NCI-H2107 treated with DMSO at 0.1 percent for 48 hours (cell line): ENCODE measurements at regions not wholly inside any gene's neighbourhood (a gene's known extent, or its start where the extent isn't known, plus 50 kb on each side); places are given as distances from the start of the nearest gene placed in this dataset.
"Not testable (repeated sequence)": the region's sequence is repeated elsewhere in the genome, so short reads cannot be mapped to it uniquely, and the experiment has no call there.

Source experiments
- DNase-seq: peaks from one replicate; lab custom pipeline; 2025; ENCODE audit not compliant: unreplicated experiment; lab: John Stamatoyannopoulos, UW

GRCh38 chr5:9752670-9753069 is 122.5 kb upstream of the TAS2R1 start:
- not testable (repeated sequence) for DNase-seq

GRCh38 chr5:9743507-9743906 is 113.4 kb upstream of the TAS2R1 start:
- DNase-seq, result no peak

GRCh38 chr5:9742848-9743247 is 112.7 kb upstream of the TAS2R1 start:
- DNase-seq, result no peak

GRCh38 chr5:9739135-9739534 is 109.0 kb upstream of the TAS2R1 start:
- no peak for DNase-seq

- DNase-seq, result no peak
Observed at GRCh38 chr5:9737265-9737664, 107.1 kb upstream of the TAS2R1 start.

- DNase-seq, result no peak
Observed at GRCh38 chr5:9733486-9733885, 103.3 kb upstream of the TAS2R1 start.

GRCh38 chr5:9731159-9731558 is 101.0 kb upstream of the TAS2R1 start:
- no peak for DNase-seq

GRCh38 chr5:9728261-9728660 is 98.1 kb upstream of the TAS2R1 start:
- DNase-seq, result no peak

- DNase-seq, result no peak
Observed at GRCh38 chr5:9726931-9727330, 96.8 kb upstream of the TAS2R1 start.

- not testable (repeated sequence) for DNase-seq
Observed at GRCh38 chr5:9725265-9725664, 95.1 kb upstream of the TAS2R1 start.

- no peak for DNase-seq
Observed at GRCh38 chr5:9724707-9725106, 94.6 kb upstream of the TAS2R1 start.

GRCh38 chr5:9722601-9723180 is 92.5 kb upstream of the TAS2R1 start:
- no peak for DNase-seq

- no peak for DNase-seq
Observed at GRCh38 chr5:9721161-9721560, 91.0 kb upstream of the TAS2R1 start.

- no peak for DNase-seq
Observed at GRCh38 chr5:9720361-9720760, 90.2 kb upstream of the TAS2R1 start.

GRCh38 chr5:9716838-9717281 is 86.7 kb upstream of the TAS2R1 start:
- no peak for DNase-seq

- DNase-seq, result no peak
Observed at GRCh38 chr5:9715891-9716335, 85.8 kb upstream of the TAS2R1 start.

- DNase-seq, result no peak
Observed at GRCh38 chr5:9713959-9714586, 83.9 kb upstream of the TAS2R1 start.

- no peak for DNase-seq
Observed at GRCh38 chr5:9713356-9713755, 83.2 kb upstream of the TAS2R1 start.

- DNase-seq, result no peak
Observed at GRCh38 chr5:9712911-9713310, 82.8 kb upstream of the TAS2R1 start.

GRCh38 chr5:9712506-9712905 is 82.4 kb upstream of the TAS2R1 start:
- DNase-seq, result no peak

- no peak for DNase-seq
Observed at GRCh38 chr5:9710069-9710468, 79.9 kb upstream of the TAS2R1 start.

- no peak for DNase-seq
Observed at GRCh38 chr5:9707732-9708462, 77.7 kb upstream of the TAS2R1 start.
